Prostate gland (tissue), 2 donors: ENCODE measurements at regions not wholly inside any gene's neighbourhood (a gene's known extent, or its start where the extent isn't known, plus 50 kb on each side); places are given as distances from the start of the nearest gene placed in this dataset.

ENCODE experiments used
- POLR2A ChIP-seq: fragments of 450-650 bp; IDR thresholded peaks from one replicate; pipeline ENCODE4 v1.6.1; 2016; ENCODE audit warnings: antibody characterized with exemption, mild to moderate bottlenecking
- TF ChIP-seq, protein P1 (sequence below), 4 experiments: fragments of 200-600 bp in 2 of 4; fragments of 450-650 bp in 2 of 4; sonication (generic) in 2 of 4; IDR thresholded peaks; 1 replicate in 3 of 4; 2 replicates in 1 of 4; pipeline ENCODE4 v1.5.1; 2016 to 2019; ENCODE audit warnings: antibody characterized with exemption in 4 of 4, mild to moderate bottlenecking in 2 of 4, moderate library complexity in 2 of 4

DNA sequence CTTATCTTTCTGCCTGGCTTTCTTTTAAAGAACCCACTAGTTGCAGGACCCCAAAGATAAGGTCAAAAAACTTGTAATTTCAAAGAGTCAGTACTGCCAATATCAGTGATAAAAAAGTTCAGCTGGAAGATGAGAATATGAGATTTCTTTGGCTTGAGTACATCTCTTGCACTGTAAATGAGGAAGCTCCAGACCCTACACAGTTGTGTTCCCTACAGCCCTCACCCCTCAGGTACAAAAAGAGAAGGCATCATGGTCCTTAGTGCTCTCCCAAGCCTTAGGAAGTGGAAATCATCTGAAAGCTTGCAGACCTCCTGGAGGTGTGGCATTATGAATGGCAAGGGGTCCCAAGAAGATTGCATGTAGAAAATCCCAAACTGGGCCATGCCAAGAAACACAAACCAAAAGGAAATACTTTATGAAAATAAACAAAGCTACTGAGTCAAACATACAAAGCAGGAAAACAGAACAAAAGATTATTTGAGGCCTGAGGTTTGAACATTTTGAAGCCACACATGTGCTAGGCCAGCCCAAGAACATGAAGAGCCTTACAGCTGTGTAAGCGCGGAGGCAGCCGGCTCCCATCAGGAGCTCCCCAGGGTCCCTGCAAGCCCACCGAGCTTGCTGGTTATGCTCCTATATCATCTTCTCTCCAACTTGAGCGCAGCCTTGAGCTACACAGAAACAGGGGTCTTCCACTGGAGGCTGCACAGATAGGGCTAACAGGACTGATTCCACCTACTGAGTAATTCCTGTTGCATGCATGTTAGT is 217.0 kb downstream of the OSR1 start:
- TF ChIP-seq, protein P1, sequence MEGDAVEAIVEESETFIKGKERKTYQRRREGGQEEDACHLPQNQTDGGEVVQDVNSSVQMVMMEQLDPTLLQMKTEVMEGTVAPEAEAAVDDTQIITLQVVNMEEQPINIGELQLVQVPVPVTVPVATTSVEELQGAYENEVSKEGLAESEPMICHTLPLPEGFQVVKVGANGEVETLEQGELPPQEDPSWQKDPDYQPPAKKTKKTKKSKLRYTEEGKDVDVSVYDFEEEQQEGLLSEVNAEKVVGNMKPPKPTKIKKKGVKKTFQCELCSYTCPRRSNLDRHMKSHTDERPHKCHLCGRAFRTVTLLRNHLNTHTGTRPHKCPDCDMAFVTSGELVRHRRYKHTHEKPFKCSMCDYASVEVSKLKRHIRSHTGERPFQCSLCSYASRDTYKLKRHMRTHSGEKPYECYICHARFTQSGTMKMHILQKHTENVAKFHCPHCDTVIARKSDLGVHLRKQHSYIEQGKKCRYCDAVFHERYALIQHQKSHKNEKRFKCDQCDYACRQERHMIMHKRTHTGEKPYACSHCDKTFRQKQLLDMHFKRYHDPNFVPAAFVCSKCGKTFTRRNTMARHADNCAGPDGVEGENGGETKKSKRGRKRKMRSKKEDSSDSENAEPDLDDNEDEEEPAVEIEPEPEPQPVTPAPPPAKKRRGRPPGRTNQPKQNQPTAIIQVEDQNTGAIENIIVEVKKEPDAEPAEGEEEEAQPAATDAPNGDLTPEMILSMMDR (IDR thresholded peaks at IDR 0.05), result no peak
- TF ChIP-seq POLR2A, result no peak
